OCI-LY7 (cell line): ENCODE measurements at regions not wholly inside any gene's neighbourhood (a gene's known extent, or its start where the extent isn't known, plus 50 kb on each side); places are given as distances from the start of the nearest gene placed in this dataset.

Experiments used
- EZH2phosphoT487 ChIP-seq: fragments of 200-600 bp; sonication (generic); IDR thresholded peaks from 2 replicates; pipeline ENCODE4 v1.6.1; 2018; ENCODE audit warnings: low read depth, borderline replicate concordance, mild to moderate bottlenecking, mixed run types, antibody characterized with exemption, low read length, moderate library complexity, mixed read lengths
- TF ChIP-seq, protein P1 (sequence below): fragments of 200-600 bp; sonication (generic); conservative IDR thresholded peaks from 2 replicates; pipeline ENCODE4 v1.5.1; 2014; ENCODE audit warnings: mild to moderate bottlenecking, antibody characterized with exemption, low read length, moderate library complexity, mixed read lengths

DNA sequence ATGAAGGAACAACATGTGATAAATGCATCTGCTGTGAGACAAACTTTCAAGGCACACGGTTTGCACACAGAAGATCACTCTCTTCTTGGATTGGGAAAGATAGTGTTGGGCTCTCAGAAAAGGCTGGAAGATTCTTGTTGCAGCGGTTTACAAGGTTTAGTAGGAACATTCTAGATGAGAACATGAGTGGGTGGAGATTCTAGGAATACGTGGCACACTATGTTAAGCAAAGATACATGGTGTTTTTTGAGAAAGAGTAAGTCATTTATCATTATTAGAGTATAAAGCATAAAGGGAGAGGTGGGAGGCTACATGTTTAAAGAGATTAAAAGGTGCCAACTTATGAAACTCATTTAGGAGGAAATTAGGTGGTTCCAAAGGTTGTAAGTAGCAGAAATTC, 348.8 kb upstream of the HS3ST1 start:
- TF ChIP-seq, protein P1, sequence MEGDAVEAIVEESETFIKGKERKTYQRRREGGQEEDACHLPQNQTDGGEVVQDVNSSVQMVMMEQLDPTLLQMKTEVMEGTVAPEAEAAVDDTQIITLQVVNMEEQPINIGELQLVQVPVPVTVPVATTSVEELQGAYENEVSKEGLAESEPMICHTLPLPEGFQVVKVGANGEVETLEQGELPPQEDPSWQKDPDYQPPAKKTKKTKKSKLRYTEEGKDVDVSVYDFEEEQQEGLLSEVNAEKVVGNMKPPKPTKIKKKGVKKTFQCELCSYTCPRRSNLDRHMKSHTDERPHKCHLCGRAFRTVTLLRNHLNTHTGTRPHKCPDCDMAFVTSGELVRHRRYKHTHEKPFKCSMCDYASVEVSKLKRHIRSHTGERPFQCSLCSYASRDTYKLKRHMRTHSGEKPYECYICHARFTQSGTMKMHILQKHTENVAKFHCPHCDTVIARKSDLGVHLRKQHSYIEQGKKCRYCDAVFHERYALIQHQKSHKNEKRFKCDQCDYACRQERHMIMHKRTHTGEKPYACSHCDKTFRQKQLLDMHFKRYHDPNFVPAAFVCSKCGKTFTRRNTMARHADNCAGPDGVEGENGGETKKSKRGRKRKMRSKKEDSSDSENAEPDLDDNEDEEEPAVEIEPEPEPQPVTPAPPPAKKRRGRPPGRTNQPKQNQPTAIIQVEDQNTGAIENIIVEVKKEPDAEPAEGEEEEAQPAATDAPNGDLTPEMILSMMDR: no peak
- TF ChIP-seq EZH2phosphoT487: no peak
